Prostate gland (tissue), 2 donors: ENCODE measurements at regions not wholly inside any gene's neighbourhood (a gene's known extent, or its start where the extent isn't known, plus 50 kb on each side); places are given as distances from the start of the nearest gene placed in this dataset.

Experiments
- CTCF ChIP-seq, 4 experiments: fragments of 200-600 bp in 2 of 4; fragments of 450-650 bp in 2 of 4; sonication (generic) in 2 of 4; IDR thresholded peaks; 1 replicate in 3 of 4; 2 replicates in 1 of 4; pipeline ENCODE4 v1.5.1; 2016 to 2019; ENCODE audit warnings: antibody characterized with exemption in 4 of 4, mild to moderate bottlenecking in 2 of 4, moderate library complexity in 2 of 4
- POLR2A ChIP-seq: fragments of 450-650 bp; IDR thresholded peaks from one replicate; pipeline ENCODE4 v1.6.1; 2016; ENCODE audit warnings: antibody characterized with exemption, mild to moderate bottlenecking
- POLR2AphosphoS5 ChIP-seq: sonication (generic); formaldehyde crosslinking; IDR thresholded peaks from one replicate; pipeline ENCODE4 v1.6.1; 2017; ENCODE audit warnings: antibody characterized with exemption

GRCh38 chr4:187236209-187236890, 512.7 kb upstream of the FAT1 start:
- TF ChIP-seq POLR2A (no peak), CTCF (IDR thresholded peaks at IDR 0.05) (no peak), POLR2AphosphoS5 (no peak)
